Caco-2 (cell line): ENCODE measurements at regions not wholly inside any gene's neighbourhood (a gene's known extent, or its start where the extent isn't known, plus 50 kb on each side); places are given as distances from the start of the nearest gene placed in this dataset.
"Not testable (repeated sequence)": the region's sequence is repeated elsewhere in the genome, so short reads cannot be mapped to it uniquely, and the experiment has no call there.

Experiments
- BruUV-seq: library from RNA; stranded (reverse); fragments of 400-500 nt; replicated peaks from 2 replicates; lab custom pipeline; 2021; lab: Mats Ljungman, UMichigan
- CTCF ChIA-PET: fragments of 300-600 bp; sonication (Branson Sonifier 250); formaldehyde crosslinking; loops from one replicate; lab custom pipeline; 2022; ENCODE audit warnings: antibody characterized with exemption; lab: Charles Lee
- POLR2A ChIA-PET: fragments of 300-600 bp; sonication (Branson Sonifier 250); formaldehyde crosslinking; loops from one replicate; lab custom pipeline; 2022; ENCODE audit warnings: antibody characterized with exemption; lab: Charles Lee
- DNase-seq, 2 experiments: peaks; one replicate each; pipeline versions ENCODE4 v3.0.0 to v3.0.0-alpha.2; 2020 to 2022
- H3K27me3 ChIP-seq: replicated peaks from 2 replicates; pipeline ENCODE4 v1.6.0; 2011; ENCODE audit warnings: low read length; ENCODE audit not compliant: control insufficient read depth, insufficient read depth
- H3K36me3 ChIP-seq: 2 replicates; pipeline ENCODE4 v1.5.1; 2011; ENCODE audit warnings: low read length; ENCODE audit not compliant: control insufficient read depth, insufficient read depth
- H3K4me1 ChIP-seq: fragments of 250-450 bp; sonication (Bioruptor Pico); 2 replicates; pipeline ENCODE4 v1.5.1; 2020; ENCODE audit warnings: mild to moderate bottlenecking
- H3K4me3 ChIP-seq: 2 replicates; pipeline ENCODE4 v1.5.1; 2011; ENCODE audit warnings: low read depth, mild to moderate bottlenecking, control low read depth, low read length
- H3K9me3 ChIP-seq: fragments of 250-450 bp; sonication (Bioruptor Pico); 2 replicates; pipeline ENCODE4 v1.5.1; 2020; ENCODE audit warnings: mild to moderate bottlenecking, moderate library complexity
- H3K27ac Mint-ChIP-seq: one replicate; pipeline ENCODE4 v1.8.0; 2022; ENCODE audit warnings: mixed read lengths; ENCODE audit not compliant: unreplicated experiment
- H3K27me3 Mint-ChIP-seq: one replicate; pipeline ENCODE4 v1.8.0; 2022; ENCODE audit warnings: mixed read lengths; ENCODE audit not compliant: insufficient read depth, unreplicated experiment
- H3K36me3 Mint-ChIP-seq: one replicate; pipeline ENCODE4 v1.8.0; 2022; ENCODE audit warnings: mild to moderate bottlenecking, mixed read lengths; ENCODE audit not compliant: insufficient read depth, unreplicated experiment
- H3K4me1 Mint-ChIP-seq: one replicate; pipeline ENCODE4 v1.8.0; 2022; ENCODE audit warnings: low read depth, mixed read lengths; ENCODE audit not compliant: unreplicated experiment
- H3K4me3 Mint-ChIP-seq: one replicate; pipeline ENCODE4 v1.8.0; 2022; ENCODE audit warnings: mild to moderate bottlenecking, moderate library complexity, mixed read lengths; ENCODE audit not compliant: unreplicated experiment
- H3K9me3 Mint-ChIP-seq: one replicate; pipeline ENCODE4 v1.8.0; 2022; ENCODE audit warnings: mixed read lengths; ENCODE audit not compliant: unreplicated experiment
- intact Hi-C: fragments of 100-400 bp; cut with micrococcal nuclease; formaldehyde crosslinking; loops from one replicate; pipeline ENCODE4 v1.10.0; 2022; ENCODE audit not compliant: unreplicated experiment
- TF ChIP-seq, protein P1 (sequence below), 2 experiments: fragments of 200-600 bp in 1 of 2; IDR thresholded peaks; 1 replicate in 1 of 2; 2 replicates in 1 of 2; pipeline versions ENCODE4 v1.5.1 to v1.8.0; 2011 to 2022; ENCODE audit warnings: antibody characterized with exemption in 1 of 2, control low read depth in 1 of 2, inconsistent platforms in 1 of 2, low read depth in 1 of 2, low read length in 1 of 2, mild to moderate bottlenecking in 1 of 2, moderate library complexity in 1 of 2; ENCODE audit not compliant: insufficient read depth in 1 of 2, severe bottlenecking in 1 of 2, unreplicated experiment in 1 of 2

DNA sequence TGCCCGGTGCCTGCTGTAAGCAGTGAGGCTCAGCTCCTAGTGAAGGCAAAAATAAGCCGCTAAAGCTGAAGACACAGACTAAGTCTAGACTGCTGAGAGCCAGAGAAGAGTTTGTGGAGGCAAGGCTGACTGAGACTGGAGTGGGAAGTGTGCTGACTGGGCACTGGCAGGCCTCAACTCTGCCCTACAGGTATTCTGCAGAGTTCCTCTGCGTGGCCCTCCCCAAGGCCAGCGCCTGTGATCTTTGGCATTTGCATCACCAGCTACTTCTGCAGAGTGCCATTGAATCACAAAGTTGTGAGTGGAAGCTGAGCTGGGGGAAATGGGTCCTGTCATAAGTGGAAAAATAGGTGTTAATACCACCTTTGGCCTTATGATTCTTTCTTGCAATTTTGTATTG is 905.7 kb downstream of the PLA2G4A start:
- no peaks in the 10 kb centered on the region for H3K36me3 ChIP-seq
- Mint-ChIP-seq H3K27ac (no peak overlapping the region), H3K27me3 (no peaks in the 10 kb centered on the region), H3K4me1 (no peaks in the 10 kb centered on the region), H3K36me3 (no peaks in the 10 kb centered on the region), H3K9me3 (no peaks in the 10 kb centered on the region), H3K4me3 (no peak overlapping the region)
- H3K4me1 ChIP-seq, result no peaks in the 10 kb centered on the region
- DNase-seq, result no peak
- intact Hi-C loops, result no loop called here
- no peak overlapping the region for H3K4me3 ChIP-seq
- H3K27me3 ChIP-seq, result no peaks in the 10 kb centered on the region
- TF ChIP-seq, protein P1, sequence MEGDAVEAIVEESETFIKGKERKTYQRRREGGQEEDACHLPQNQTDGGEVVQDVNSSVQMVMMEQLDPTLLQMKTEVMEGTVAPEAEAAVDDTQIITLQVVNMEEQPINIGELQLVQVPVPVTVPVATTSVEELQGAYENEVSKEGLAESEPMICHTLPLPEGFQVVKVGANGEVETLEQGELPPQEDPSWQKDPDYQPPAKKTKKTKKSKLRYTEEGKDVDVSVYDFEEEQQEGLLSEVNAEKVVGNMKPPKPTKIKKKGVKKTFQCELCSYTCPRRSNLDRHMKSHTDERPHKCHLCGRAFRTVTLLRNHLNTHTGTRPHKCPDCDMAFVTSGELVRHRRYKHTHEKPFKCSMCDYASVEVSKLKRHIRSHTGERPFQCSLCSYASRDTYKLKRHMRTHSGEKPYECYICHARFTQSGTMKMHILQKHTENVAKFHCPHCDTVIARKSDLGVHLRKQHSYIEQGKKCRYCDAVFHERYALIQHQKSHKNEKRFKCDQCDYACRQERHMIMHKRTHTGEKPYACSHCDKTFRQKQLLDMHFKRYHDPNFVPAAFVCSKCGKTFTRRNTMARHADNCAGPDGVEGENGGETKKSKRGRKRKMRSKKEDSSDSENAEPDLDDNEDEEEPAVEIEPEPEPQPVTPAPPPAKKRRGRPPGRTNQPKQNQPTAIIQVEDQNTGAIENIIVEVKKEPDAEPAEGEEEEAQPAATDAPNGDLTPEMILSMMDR (IDR thresholded peaks at IDR 0.05; ENCODE audit: insufficient read depth in 1 of 2, low read depth in 1 of 2, low read length in 1 of 2, severe bottlenecking in 1 of 2, unreplicated experiment in 1 of 2), result no peak
- no TSS peak for BruUV-seq
- ChIA-PET CTCF (no interaction called here), POLR2A (no interaction called here)
- H3K9me3 ChIP-seq, result no peaks in the 10 kb centered on the region

DNA sequence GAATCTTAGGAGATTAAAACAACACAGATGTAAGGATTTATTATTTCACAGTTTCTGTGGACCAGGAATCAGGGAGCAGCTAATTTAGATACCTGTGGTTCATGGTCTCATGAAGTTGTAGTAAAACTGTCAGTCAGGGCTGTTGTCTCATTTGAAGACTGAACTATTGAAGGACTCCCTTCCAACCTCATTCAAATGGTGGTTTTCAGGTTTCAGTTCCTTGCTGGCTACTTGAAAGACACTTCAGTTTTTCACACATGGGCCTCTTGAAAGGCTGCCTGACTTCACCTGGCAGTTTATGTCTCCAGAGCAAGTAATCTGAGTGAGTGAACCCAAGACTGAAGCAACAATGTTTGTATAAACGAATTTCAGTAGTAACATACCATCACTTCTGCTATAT is 915.9 kb downstream of the PLA2G4A start:
- POLR2A ChIA-PET, result no interaction called here
- DNase-seq, result no peak
- H3K4me3 Mint-ChIP-seq, result no peak overlapping the region
- Histone ChIP-seq H3K27me3 (no peaks in the 10 kb centered on the region), H3K36me3 (no peaks in the 10 kb centered on the region), H3K9me3 (no peaks in the 10 kb centered on the region), H3K4me1 (no peaks in the 10 kb centered on the region), H3K4me3 (no peak overlapping the region)
- no peaks in the 10 kb centered on the region for H3K4me1 Mint-ChIP-seq
- H3K36me3 Mint-ChIP-seq, result no peaks in the 10 kb centered on the region
- H3K27ac Mint-ChIP-seq, result no peak overlapping the region
- intact Hi-C loops, result no loop called here
- H3K27me3 Mint-ChIP-seq, result no peaks in the 10 kb centered on the region
- BruUV-seq, result no TSS peak
- no peaks in the 10 kb centered on the region for H3K9me3 Mint-ChIP-seq
- TF ChIP-seq, protein P1 (IDR thresholded peaks at IDR 0.05; ENCODE audit: insufficient read depth in 1 of 2, low read depth in 1 of 2, low read length in 1 of 2, severe bottlenecking in 1 of 2, unreplicated experiment in 1 of 2), result no peak
- CTCF ChIA-PET, result no interaction called here

DNA sequence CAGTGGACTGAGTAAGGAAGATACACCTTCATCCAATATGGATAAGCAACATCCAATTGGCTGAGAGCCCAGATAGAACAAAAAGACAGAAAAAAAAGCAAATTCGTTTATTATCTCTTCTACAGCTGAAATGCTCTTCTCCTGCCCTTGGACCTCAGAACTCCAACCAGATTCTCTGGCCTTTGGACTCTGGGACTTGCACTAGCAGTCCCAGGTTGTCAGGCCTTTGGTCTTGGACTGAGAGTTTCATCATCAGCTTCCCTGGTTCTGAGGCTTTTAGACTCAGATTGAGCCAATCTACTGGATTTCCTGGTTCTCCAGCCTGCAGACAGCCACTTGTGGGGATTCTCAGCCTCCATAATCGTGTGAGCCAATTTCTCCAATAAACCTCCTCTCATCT is 926.8 kb downstream of the PLA2G4A start:
- Mint-ChIP-seq H3K4me3 (no peak overlapping the region), H3K36me3 (no peaks in the 10 kb centered on the region), H3K27me3 (no peaks in the 10 kb centered on the region), H3K4me1 (no peaks in the 10 kb centered on the region), H3K27ac (no peak overlapping the region), H3K9me3 (no peaks in the 10 kb centered on the region)
- TF ChIP-seq, protein P1 (IDR thresholded peaks at IDR 0.05; ENCODE audit: insufficient read depth in 1 of 2, low read depth in 1 of 2, low read length in 1 of 2, severe bottlenecking in 1 of 2, unreplicated experiment in 1 of 2), result no peak
- Histone ChIP-seq H3K4me3 (no peak overlapping the region), H3K4me1 (no peaks in the 10 kb centered on the region), H3K27me3 (no peaks in the 10 kb centered on the region), H3K36me3 (no peaks in the 10 kb centered on the region), H3K9me3 (no peaks in the 10 kb centered on the region)
- POLR2A ChIA-PET, result no interaction called here
- DNase-seq, result no peak
- CTCF ChIA-PET, result no interaction called here
- intact Hi-C loops, result no loop called here
- no TSS peak for BruUV-seq

DNA sequence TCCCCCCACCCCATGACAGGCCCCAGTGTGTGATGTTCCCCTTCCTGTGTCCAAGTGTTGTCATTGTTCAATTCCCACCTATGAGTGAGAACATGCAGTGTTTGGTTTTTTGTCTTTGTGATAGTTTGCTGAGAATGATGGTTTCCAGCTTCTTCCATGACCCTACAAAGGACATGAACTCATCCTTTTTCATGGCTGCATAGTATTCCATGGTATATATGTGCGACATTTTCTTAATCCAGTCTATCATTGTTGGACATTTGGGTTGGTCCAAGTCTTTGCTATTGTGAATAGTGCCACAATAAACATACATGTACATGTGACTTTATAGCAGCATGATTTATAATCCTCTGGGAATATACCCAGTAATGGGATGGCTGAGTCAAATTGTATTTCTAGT is 927.9 kb downstream of the PLA2G4A start:
- H3K4me3 ChIP-seq, H3K4me3 Mint-ChIP-seq, DNase-seq, BruUV-seq, H3K9me3 ChIP-seq, H3K9me3 Mint-ChIP-seq, H3K4me1 Mint-ChIP-seq, intact Hi-C loops, H3K36me3 Mint-ChIP-seq, CTCF ChIA-PET, H3K36me3 ChIP-seq, H3K27ac Mint-ChIP-seq, POLR2A ChIA-PET, H3K4me1 ChIP-seq, H3K27me3 ChIP-seq, H3K27me3 Mint-ChIP-seq: not testable (repeated sequence)
